ENCODE measurements at regions not wholly inside any gene's neighbourhood (a gene's known extent, or its start where the extent isn't known, plus 50 kb on each side); places are given as distances from the start of the nearest gene placed in this dataset.

- no peak overlapping the region for H3K27ac ChIP-seq
- TF ChIP-seq ZFX (IDR thresholded peaks at IDR 0.05; ENCODE audit: borderline replicate concordance) (no peak), CTCF (IDR thresholded peaks at IDR 0.05) (no peak)
Observed at GRCh38 chr12:126770188-126770587, 1496.8 kb upstream of the TMEM132C start.

- no peak for TF ChIP-seq CTCF (IDR thresholded peaks at IDR 0.05)
- no peak for TF ChIP-seq ZFX (IDR thresholded peaks at IDR 0.05; ENCODE audit: borderline replicate concordance)
- peak overlapping the region; percentile 44 for H3K27ac ChIP-seq
Observed at GRCh38 chr12:126772171-126772864, 1494.7 kb upstream of the TMEM132C start.

- H3K27ac ChIP-seq = no peak overlapping the region
- no peak for TF ChIP-seq CTCF (IDR thresholded peaks at IDR 0.05)
- TF ChIP-seq ZFX (IDR thresholded peaks at IDR 0.05; ENCODE audit: borderline replicate concordance) = no peak
Observed at GRCh38 chr12:126773012-126773411, 1494.0 kb upstream of the TMEM132C start.

- TF ChIP-seq CTCF (IDR thresholded peaks at IDR 0.05) = no peak
- TF ChIP-seq ZFX (IDR thresholded peaks at IDR 0.05; ENCODE audit: borderline replicate concordance) = no peak
- no peak overlapping the region for H3K27ac ChIP-seq
Observed at GRCh38 chr12:126773491-126773890, 1493.5 kb upstream of the TMEM132C start.

GRCh38 chr12:126776026-126776655, 1490.8 kb upstream of the TMEM132C start:
- TF ChIP-seq CTCF (IDR thresholded peaks at IDR 0.05) (no peak), ZFX (IDR thresholded peaks at IDR 0.05; ENCODE audit: borderline replicate concordance) (no peak)
- H3K27ac ChIP-seq = no peak overlapping the region

GRCh38 chr12:126780343-126780742, 1486.6 kb upstream of the TMEM132C start:
- no peak for TF ChIP-seq ZFX (IDR thresholded peaks at IDR 0.05; ENCODE audit: borderline replicate concordance)
- H3K27ac ChIP-seq = no peak overlapping the region

- H3K27ac ChIP-seq = no peak overlapping the region
- TF ChIP-seq ZFX (IDR thresholded peaks at IDR 0.05; ENCODE audit: borderline replicate concordance) (no peak), CTCF (IDR thresholded peaks at IDR 0.05) (no peak)
Observed at GRCh38 chr12:126781593-126781992, 1485.4 kb upstream of the TMEM132C start.
